ENCODE measurements at regions not wholly inside any gene's neighbourhood (a gene's known extent, or its start where the extent isn't known, plus 50 kb on each side); places are given as distances from the start of the nearest gene placed in this dataset.
"Not testable (repeated sequence)": the region's sequence is repeated elsewhere in the genome, so short reads cannot be mapped to it uniquely, and the experiment has no call there.

DNA sequence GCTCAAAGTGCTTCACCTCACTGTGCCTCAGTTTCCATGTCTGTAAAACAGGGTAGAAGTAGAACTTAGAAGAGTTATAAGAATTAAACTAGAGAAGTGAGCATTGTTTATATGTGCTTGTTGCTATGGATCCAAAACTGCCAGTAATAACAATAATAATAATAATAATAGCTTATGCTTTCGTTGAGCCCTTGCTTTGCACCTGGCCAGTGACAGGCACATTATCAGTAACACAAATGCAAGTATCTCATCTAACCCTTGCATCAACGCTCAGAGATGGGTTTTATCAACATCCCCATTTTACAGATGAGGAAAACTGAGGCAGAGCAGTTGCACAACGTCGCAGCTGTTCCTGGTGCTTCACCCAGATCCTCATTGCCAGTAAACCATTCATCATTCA is 125.0 kb downstream of the NPIPA8 start:
- H3K27ac Mint-ChIP-seq (ENCODE audit: low read depth, unreplicated experiment); H3K4me1 Mint-ChIP-seq (ENCODE audit: insufficient read depth, unreplicated experiment); DNase-seq (ENCODE audit: unreplicated experiment); H3K27me3 Mint-ChIP-seq (ENCODE audit: insufficient read depth, unreplicated experiment); H3K4me3 Mint-ChIP-seq (ENCODE audit: unreplicated experiment); H3K36me3 Mint-ChIP-seq (ENCODE audit: insufficient read depth, unreplicated experiment); intact Hi-C loops (cut with micrococcal nuclease); CTCF ChIA-PET; BruUV-seq (replicated peaks); H3K9me3 Mint-ChIP-seq (ENCODE audit: unreplicated experiment); POLR2A ChIA-PET: not testable (repeated sequence)

GRCh38 chr16:18204786-18205185 is 131.8 kb downstream of the NPIPA8 start:
- intact Hi-C loops (cut with micrococcal nuclease); H3K27me3 Mint-ChIP-seq (ENCODE audit: insufficient read depth, unreplicated experiment); H3K27ac Mint-ChIP-seq (ENCODE audit: low read depth, unreplicated experiment); H3K4me1 Mint-ChIP-seq (ENCODE audit: insufficient read depth, unreplicated experiment); CTCF ChIA-PET; POLR2A ChIA-PET; H3K4me3 Mint-ChIP-seq (ENCODE audit: unreplicated experiment); H3K36me3 Mint-ChIP-seq (ENCODE audit: insufficient read depth, unreplicated experiment); BruUV-seq (replicated peaks); DNase-seq (ENCODE audit: unreplicated experiment); H3K9me3 Mint-ChIP-seq (ENCODE audit: unreplicated experiment): not testable (repeated sequence)

DNA sequence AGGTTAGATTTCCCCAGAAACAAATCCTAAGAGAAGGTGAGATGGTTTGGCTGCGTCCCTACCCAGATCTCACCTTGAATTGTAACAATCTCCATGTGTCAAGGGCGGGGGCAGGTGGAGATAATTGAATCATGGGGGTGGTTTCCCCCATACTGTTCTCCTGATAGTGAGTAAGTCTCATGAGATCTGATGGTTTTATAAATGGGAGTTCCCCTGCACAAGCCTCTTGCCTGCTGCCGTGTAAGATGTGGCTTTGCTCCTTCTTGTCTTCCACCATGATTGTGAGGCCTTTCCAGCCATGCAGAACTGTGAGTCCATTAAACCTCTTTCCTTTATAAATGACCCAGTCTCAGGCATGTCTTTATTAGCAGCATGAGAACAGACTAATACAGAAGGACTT is 132.2 kb downstream of the NPIPA8 start:
- H3K9me3 Mint-ChIP-seq (ENCODE audit: unreplicated experiment); DNase-seq (ENCODE audit: unreplicated experiment); H3K4me1 Mint-ChIP-seq (ENCODE audit: insufficient read depth, unreplicated experiment); CTCF ChIA-PET; POLR2A ChIA-PET; BruUV-seq (replicated peaks); intact Hi-C loops (cut with micrococcal nuclease); H3K27ac Mint-ChIP-seq (ENCODE audit: low read depth, unreplicated experiment); H3K4me3 Mint-ChIP-seq (ENCODE audit: unreplicated experiment); H3K36me3 Mint-ChIP-seq (ENCODE audit: insufficient read depth, unreplicated experiment); H3K27me3 Mint-ChIP-seq (ENCODE audit: insufficient read depth, unreplicated experiment): not testable (repeated sequence)

GRCh38 chr16:18201511-18201910 is 135.0 kb downstream of the NPIPA8 start:
- H3K27ac Mint-ChIP-seq (ENCODE audit: low read depth, unreplicated experiment); H3K27me3 Mint-ChIP-seq (ENCODE audit: insufficient read depth, unreplicated experiment); CTCF ChIA-PET; H3K4me3 Mint-ChIP-seq (ENCODE audit: unreplicated experiment); DNase-seq (ENCODE audit: unreplicated experiment); BruUV-seq (replicated peaks); H3K9me3 Mint-ChIP-seq (ENCODE audit: unreplicated experiment); H3K4me1 Mint-ChIP-seq (ENCODE audit: insufficient read depth, unreplicated experiment); POLR2A ChIA-PET; H3K36me3 Mint-ChIP-seq (ENCODE audit: insufficient read depth, unreplicated experiment); intact Hi-C loops (cut with micrococcal nuclease): not testable (repeated sequence)

DNA sequence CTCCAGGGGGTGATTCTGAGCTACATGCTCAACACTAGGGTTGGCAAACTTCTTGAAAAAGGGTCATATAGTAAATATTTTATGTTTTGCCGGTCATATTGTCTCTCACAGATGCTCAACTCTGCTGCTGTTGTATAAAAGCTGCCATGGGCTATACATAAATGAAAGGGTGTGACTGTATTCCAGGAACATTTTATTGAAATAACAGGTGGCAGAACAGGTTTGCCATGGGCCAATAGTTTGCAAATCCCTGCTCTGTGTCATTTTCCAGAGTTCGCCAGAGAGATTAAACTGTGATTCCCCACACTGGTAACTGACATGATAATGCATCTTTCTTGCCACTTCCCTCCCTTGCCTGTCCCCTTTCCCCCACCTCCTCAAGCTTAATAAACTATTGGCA is 144.1 kb downstream of the NPIPA8 start:
- BruUV-seq (replicated peaks); H3K4me1 Mint-ChIP-seq (ENCODE audit: insufficient read depth, unreplicated experiment); CTCF ChIA-PET; H3K4me3 Mint-ChIP-seq (ENCODE audit: unreplicated experiment); DNase-seq (ENCODE audit: unreplicated experiment); H3K36me3 Mint-ChIP-seq (ENCODE audit: insufficient read depth, unreplicated experiment); intact Hi-C loops (cut with micrococcal nuclease); H3K27me3 Mint-ChIP-seq (ENCODE audit: insufficient read depth, unreplicated experiment); H3K9me3 Mint-ChIP-seq (ENCODE audit: unreplicated experiment); POLR2A ChIA-PET; H3K27ac Mint-ChIP-seq (ENCODE audit: low read depth, unreplicated experiment): not testable (repeated sequence)

DNA sequence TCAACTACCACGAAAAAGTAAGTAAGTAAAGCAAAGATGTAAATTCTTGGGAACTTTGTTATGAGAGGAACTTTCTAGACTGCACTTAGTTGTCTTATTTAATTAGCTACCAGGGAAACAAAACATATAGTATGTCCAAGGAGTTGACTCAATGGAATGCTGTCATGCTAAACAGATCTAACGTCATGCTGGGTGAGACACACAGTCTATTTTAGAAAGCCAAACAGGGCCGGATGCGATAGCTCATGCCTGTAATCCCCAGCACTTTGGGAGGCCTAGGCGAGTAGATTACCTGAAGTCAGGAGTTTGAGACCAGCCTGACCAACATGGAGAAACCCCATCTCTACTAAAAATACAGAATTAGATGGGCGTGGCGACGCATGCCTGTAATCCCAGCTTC is 146.4 kb downstream of the NPIPA8 start:
- H3K27ac Mint-ChIP-seq (ENCODE audit: low read depth, unreplicated experiment); H3K4me3 Mint-ChIP-seq (ENCODE audit: unreplicated experiment); DNase-seq (ENCODE audit: unreplicated experiment); H3K36me3 Mint-ChIP-seq (ENCODE audit: insufficient read depth, unreplicated experiment); H3K9me3 Mint-ChIP-seq (ENCODE audit: unreplicated experiment); H3K4me1 Mint-ChIP-seq (ENCODE audit: insufficient read depth, unreplicated experiment); POLR2A ChIA-PET; intact Hi-C loops (cut with micrococcal nuclease); H3K27me3 Mint-ChIP-seq (ENCODE audit: insufficient read depth, unreplicated experiment); CTCF ChIA-PET; BruUV-seq (replicated peaks): not testable (repeated sequence)

DNA sequence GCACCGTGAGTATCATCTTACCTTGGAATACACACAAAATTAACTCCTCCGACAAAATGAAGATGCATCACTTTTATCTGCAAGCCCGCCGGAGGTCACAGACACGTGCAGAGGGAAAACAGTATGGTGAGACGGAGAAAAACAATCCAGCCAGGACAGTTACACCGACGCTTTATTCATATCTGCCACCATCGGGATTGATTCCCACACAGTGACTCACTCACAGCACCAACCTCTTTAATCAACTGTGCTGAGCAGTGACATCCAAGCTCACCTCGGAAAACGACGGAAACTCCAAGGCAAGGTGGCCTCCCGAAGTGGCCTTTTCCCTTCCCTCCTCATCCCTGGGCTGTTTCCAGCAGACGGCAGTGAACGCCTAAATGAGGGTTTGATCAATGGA is 151.8 kb downstream of the NPIPA8 start:
- CTCF ChIA-PET, result not testable (repeated sequence)

DNA sequence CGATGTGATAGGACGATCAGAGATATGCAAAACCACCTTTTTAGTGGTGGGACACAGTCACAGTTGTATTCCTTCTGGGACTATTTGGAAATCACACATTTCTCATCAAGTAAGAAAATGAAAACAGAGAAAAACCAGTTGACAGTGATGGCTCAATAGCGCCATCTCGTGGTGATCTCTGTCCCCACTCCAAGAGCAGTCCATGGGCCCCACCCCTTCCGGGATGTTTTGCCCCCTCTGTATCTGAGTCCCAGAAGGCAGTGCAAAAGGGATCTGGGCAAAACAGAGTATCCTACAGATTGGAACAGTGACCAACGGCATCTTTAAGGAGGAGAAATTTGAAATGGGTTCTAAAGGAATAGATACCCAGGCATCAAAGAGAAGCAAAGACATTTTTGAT is 155.5 kb downstream of the NPIPA8 start:
- H3K4me1 Mint-ChIP-seq (ENCODE audit: insufficient read depth, unreplicated experiment); H3K4me3 Mint-ChIP-seq (ENCODE audit: unreplicated experiment); CTCF ChIA-PET; DNase-seq (ENCODE audit: unreplicated experiment); H3K9me3 Mint-ChIP-seq (ENCODE audit: unreplicated experiment); H3K36me3 Mint-ChIP-seq (ENCODE audit: insufficient read depth, unreplicated experiment); POLR2A ChIA-PET; intact Hi-C loops (cut with micrococcal nuclease); H3K27ac Mint-ChIP-seq (ENCODE audit: low read depth, unreplicated experiment); BruUV-seq (replicated peaks): not testable (repeated sequence)
- H3K27me3 Mint-ChIP-seq (ENCODE audit: insufficient read depth, unreplicated experiment), result peaks cover 11% of the 10 kb centered on the region

More for the DNA sequence above, 151.8 kb downstream of the NPIPA8 start:
- H3K4me3 Mint-ChIP-seq (ENCODE audit: unreplicated experiment); POLR2A ChIA-PET; H3K27ac Mint-ChIP-seq (ENCODE audit: low read depth, unreplicated experiment); intact Hi-C loops (cut with micrococcal nuclease); DNase-seq (ENCODE audit: unreplicated experiment); H3K36me3 Mint-ChIP-seq (ENCODE audit: insufficient read depth, unreplicated experiment); H3K9me3 Mint-ChIP-seq (ENCODE audit: unreplicated experiment); BruUV-seq (replicated peaks); H3K4me1 Mint-ChIP-seq (ENCODE audit: insufficient read depth, unreplicated experiment); H3K27me3 Mint-ChIP-seq (ENCODE audit: insufficient read depth, unreplicated experiment): not testable (repeated sequence)

DNA sequence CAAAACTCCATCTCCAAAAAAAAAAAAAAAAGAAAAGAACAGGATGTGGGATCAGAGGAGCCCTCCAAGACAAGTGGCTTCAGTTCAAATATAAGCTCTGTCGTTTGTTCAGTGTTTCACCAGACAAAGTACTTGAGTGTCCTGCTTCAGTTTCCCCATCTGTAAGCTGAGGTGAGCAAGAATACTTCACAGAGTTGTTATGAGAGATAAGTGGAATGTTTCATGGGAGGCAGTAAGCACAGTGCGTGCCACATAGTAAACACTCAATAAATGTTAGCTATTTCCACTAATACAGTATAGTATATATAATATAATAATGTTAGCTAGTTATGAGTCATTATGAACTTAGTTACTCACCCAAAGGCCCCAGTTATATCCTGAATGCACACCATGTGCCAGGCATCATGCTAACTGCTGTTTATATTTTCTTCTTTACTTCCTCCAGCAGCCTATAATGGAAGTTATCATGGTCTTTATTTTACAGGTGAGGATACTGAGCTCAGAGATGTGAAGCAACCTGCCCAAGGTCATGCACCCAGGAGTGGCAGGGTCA is 162.5 kb downstream of the NPIPA8 start:
- CTCF ChIA-PET; intact Hi-C loops (cut with micrococcal nuclease); BruUV-seq (replicated peaks); H3K4me3 Mint-ChIP-seq (ENCODE audit: unreplicated experiment); DNase-seq (ENCODE audit: unreplicated experiment); H3K9me3 Mint-ChIP-seq (ENCODE audit: unreplicated experiment); H3K4me1 Mint-ChIP-seq (ENCODE audit: insufficient read depth, unreplicated experiment); H3K36me3 Mint-ChIP-seq (ENCODE audit: insufficient read depth, unreplicated experiment); H3K27me3 Mint-ChIP-seq (ENCODE audit: insufficient read depth, unreplicated experiment); POLR2A ChIA-PET; H3K27ac Mint-ChIP-seq (ENCODE audit: low read depth, unreplicated experiment): not testable (repeated sequence)

DNA sequence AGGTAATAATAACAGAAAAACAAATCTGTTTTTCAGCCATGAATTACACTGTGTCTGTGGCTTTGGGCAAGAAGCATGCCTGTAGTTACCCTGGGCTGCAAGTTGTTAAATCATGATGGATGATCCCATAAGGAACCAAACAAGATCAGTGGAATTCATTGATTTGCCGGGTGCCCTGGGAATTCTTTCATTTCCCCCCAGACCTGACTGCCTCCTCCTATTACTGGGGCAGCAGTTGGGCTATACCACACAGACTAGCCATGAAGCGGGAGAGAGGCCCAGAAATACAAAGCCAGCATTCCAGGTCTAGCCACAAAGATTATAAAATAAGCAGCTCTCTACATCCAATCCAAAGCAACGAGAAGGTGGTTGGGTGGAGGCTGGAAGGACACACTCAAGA is 174.2 kb downstream of the NPIPA8 start:
- intact Hi-C loops (cut with micrococcal nuclease); H3K4me3 Mint-ChIP-seq (ENCODE audit: unreplicated experiment); CTCF ChIA-PET; H3K4me1 Mint-ChIP-seq (ENCODE audit: insufficient read depth, unreplicated experiment); BruUV-seq (replicated peaks); H3K9me3 Mint-ChIP-seq (ENCODE audit: unreplicated experiment); H3K27me3 Mint-ChIP-seq (ENCODE audit: insufficient read depth, unreplicated experiment); H3K27ac Mint-ChIP-seq (ENCODE audit: low read depth, unreplicated experiment); DNase-seq (ENCODE audit: unreplicated experiment); H3K36me3 Mint-ChIP-seq (ENCODE audit: insufficient read depth, unreplicated experiment): not testable (repeated sequence)
- POLR2A ChIA-PET, result interaction anchor here (0.6 kb wide), 1 partner anchor 1610 kb away, joined by 3 read pairs; no protein-coding TSS in a partner anchor

All from MCF 10A (cell line).